WTC11 (cell line): ENCODE measurements at regions not wholly inside any gene's neighbourhood (a gene's known extent, or its start where the extent isn't known, plus 50 kb on each side); places are given as distances from the start of the nearest gene placed in this dataset.

Source experiments
- ATAC-seq: fragments of 200-7000 bp; cut with Tn5 transposase; 2 replicates; pipeline ENCODE4 v1.10.0; 2021; ENCODE audit warnings: mild to moderate bottlenecking, moderate library complexity
- CTCF ChIA-PET: fragments of 300-600 bp; sonication (Branson Sonifier 250); formaldehyde crosslinking; loops from one replicate; lab custom pipeline; 2021; ENCODE audit warnings: antibody characterized with exemption; lab: Charles Lee
- POLR2A ChIA-PET: fragments of 350-600 bp; sonication (Branson Sonifier 250); formaldehyde crosslinking; loops from one replicate; lab custom pipeline; 2021; ENCODE audit warnings: antibody characterized with exemption; lab: Charles Lee
- DNase-seq: peaks from one replicate; pipeline ENCODE4 v3.0.0; 2021; ENCODE audit warnings: low spot score
- H3K27ac Mint-ChIP-seq: 2 replicates; pipeline ENCODE4 v1.8.0; 2021; ENCODE audit warnings: mixed read lengths
- H3K27me3 Mint-ChIP-seq: 2 replicates; pipeline ENCODE4 v1.8.0; 2021; ENCODE audit warnings: low read depth, mild to moderate bottlenecking, moderate library complexity, mixed read lengths
- H3K36me3 Mint-ChIP-seq: 2 replicates; pipeline ENCODE4 v1.8.0; 2021; ENCODE audit warnings: mixed read lengths
- H3K4me1 Mint-ChIP-seq: 2 replicates; pipeline ENCODE4 v1.8.0; 2022; ENCODE audit warnings: mixed read lengths
- H3K4me3 Mint-ChIP-seq: 2 replicates; pipeline ENCODE4 v1.8.0; 2021; ENCODE audit warnings: mild to moderate bottlenecking, moderate library complexity, mixed read lengths
- H3K9me3 Mint-ChIP-seq: 2 replicates; pipeline ENCODE4 v1.8.0; 2021; ENCODE audit warnings: mixed read lengths
- ETV6 ChIP-seq: sonication (generic); formaldehyde crosslinking; IDR thresholded peaks from 2 replicates; pipeline ENCODE4 v1.8.1; 2022; ENCODE audit warnings: mild to moderate bottlenecking, missing genetic modification reagents
- GRHL2 ChIP-seq: fragments of 250-450 bp; sonication (Bioruptor Pico); IDR thresholded peaks from 2 replicates; pipeline ENCODE4 v1.8.0; 2022; ENCODE audit warnings: mild to moderate bottlenecking, moderate library complexity; ENCODE audit not compliant: insufficient replicate concordance, severe bottlenecking
- KAT7 ChIP-seq: sonication (generic); formaldehyde crosslinking; IDR thresholded peaks from 2 replicates; pipeline ENCODE4 v1.8.1; 2023; ENCODE audit warnings: missing genetic modification reagents, mild to moderate bottlenecking, borderline replicate concordance
- NFATC4 ChIP-seq: fragments of 250-450 bp; sonication (Bioruptor Pico); IDR thresholded peaks from 2 replicates; pipeline ENCODE4 v1.9.0; 2021; ENCODE audit warnings: mild to moderate bottlenecking
- NR3C1 ChIP-seq: sonication (generic); formaldehyde crosslinking; conservative IDR thresholded peaks from 2 replicates; pipeline ENCODE4 v1.8.1; 2023; ENCODE audit warnings: low read depth, mild to moderate bottlenecking, missing genetic modification reagents
- RORB ChIP-seq: fragments of 250-450 bp; sonication (Bioruptor Pico); IDR thresholded peaks from 2 replicates; pipeline ENCODE4 v1.9.0; 2021; ENCODE audit warnings: mild to moderate bottlenecking
- SMAD3 ChIP-seq: sonication (generic); formaldehyde crosslinking; IDR thresholded peaks from 2 replicates; pipeline ENCODE4 v1.8.0; 2022; ENCODE audit warnings: missing genetic modification reagents, mild to moderate bottlenecking, borderline replicate concordance
- TP53 ChIP-seq: sonication (generic); formaldehyde crosslinking; IDR thresholded peaks from 2 replicates; pipeline ENCODE4 v1.8.1; 2023; ENCODE audit warnings: mild to moderate bottlenecking, missing genetic modification reagents
- ZBTB21 ChIP-seq: sonication (generic); formaldehyde crosslinking; IDR thresholded peaks from 2 replicates; pipeline ENCODE4 v1.8.1; 2023; ENCODE audit warnings: mild to moderate bottlenecking, missing genetic modification reagents, borderline replicate concordance
- ZNF138 ChIP-seq: sonication (generic); formaldehyde crosslinking; conservative IDR thresholded peaks from 2 replicates; pipeline ENCODE4 v1.8.1; 2022; ENCODE audit warnings: mild to moderate bottlenecking, moderate library complexity, missing genetic modification reagents
- ZNF219 ChIP-seq: sonication (generic); formaldehyde crosslinking; IDR thresholded peaks from 2 replicates; pipeline ENCODE4 v1.8.0; 2023; ENCODE audit warnings: missing genetic modification reagents, mild to moderate bottlenecking, borderline replicate concordance
- ZNF396 ChIP-seq: fragments of 250-450 bp; sonication (Bioruptor Pico); IDR thresholded peaks from 2 replicates; pipeline ENCODE4 v1.8.0; 2021; ENCODE audit warnings: mild to moderate bottlenecking, moderate library complexity, borderline replicate concordance
- ZNF423 ChIP-seq: fragments of 250-450 bp; sonication (Bioruptor Pico); IDR thresholded peaks from 2 replicates; pipeline ENCODE4 v2.1.2; 2022; ENCODE audit warnings: mild to moderate bottlenecking, moderate library complexity
- TF ChIP-seq, protein P1 (sequence below): fragments of 250-450 bp; sonication (Bioruptor Pico); IDR thresholded peaks from 2 replicates; pipeline ENCODE4 v2.1.2; 2022; ENCODE audit warnings: mild to moderate bottlenecking, moderate library complexity
- TF ChIP-seq, protein P2 (sequence below): sonication (generic); formaldehyde crosslinking; IDR thresholded peaks from 2 replicates; pipeline ENCODE4 v1.8.0; 2023; ENCODE audit warnings: mild to moderate bottlenecking, missing genetic modification reagents
- TF ChIP-seq, protein P3 (sequence below): sonication (generic); formaldehyde crosslinking; conservative IDR thresholded peaks from 2 replicates; pipeline ENCODE4 v1.8.1; 2023; ENCODE audit warnings: mild to moderate bottlenecking, low read depth, missing genetic modification reagents, moderate library complexity
- TF ChIP-seq, protein P4 (sequence below): fragments of 250-450 bp; sonication (Bioruptor Pico); IDR thresholded peaks from 2 replicates; pipeline ENCODE4 v1.8.0; 2021; ENCODE audit warnings: mild to moderate bottlenecking
- TF ChIP-seq, protein P5 (sequence below): sonication (generic); formaldehyde crosslinking; IDR thresholded peaks from 2 replicates; pipeline ENCODE4 v1.8.0; 2022; ENCODE audit warnings: mild to moderate bottlenecking, missing genetic modification reagents
- TF ChIP-seq, protein P6 (sequence below): sonication (generic); formaldehyde crosslinking; IDR thresholded peaks from 2 replicates; pipeline ENCODE4 v1.8.0; 2022; ENCODE audit warnings: mild to moderate bottlenecking, missing genetic modification reagents
- TF ChIP-seq, protein P7 (sequence below): sonication (generic); formaldehyde crosslinking; IDR thresholded peaks from 2 replicates; pipeline ENCODE4 v1.8.1; 2023; ENCODE audit warnings: mild to moderate bottlenecking, moderate library complexity, missing genetic modification reagents

DNA sequence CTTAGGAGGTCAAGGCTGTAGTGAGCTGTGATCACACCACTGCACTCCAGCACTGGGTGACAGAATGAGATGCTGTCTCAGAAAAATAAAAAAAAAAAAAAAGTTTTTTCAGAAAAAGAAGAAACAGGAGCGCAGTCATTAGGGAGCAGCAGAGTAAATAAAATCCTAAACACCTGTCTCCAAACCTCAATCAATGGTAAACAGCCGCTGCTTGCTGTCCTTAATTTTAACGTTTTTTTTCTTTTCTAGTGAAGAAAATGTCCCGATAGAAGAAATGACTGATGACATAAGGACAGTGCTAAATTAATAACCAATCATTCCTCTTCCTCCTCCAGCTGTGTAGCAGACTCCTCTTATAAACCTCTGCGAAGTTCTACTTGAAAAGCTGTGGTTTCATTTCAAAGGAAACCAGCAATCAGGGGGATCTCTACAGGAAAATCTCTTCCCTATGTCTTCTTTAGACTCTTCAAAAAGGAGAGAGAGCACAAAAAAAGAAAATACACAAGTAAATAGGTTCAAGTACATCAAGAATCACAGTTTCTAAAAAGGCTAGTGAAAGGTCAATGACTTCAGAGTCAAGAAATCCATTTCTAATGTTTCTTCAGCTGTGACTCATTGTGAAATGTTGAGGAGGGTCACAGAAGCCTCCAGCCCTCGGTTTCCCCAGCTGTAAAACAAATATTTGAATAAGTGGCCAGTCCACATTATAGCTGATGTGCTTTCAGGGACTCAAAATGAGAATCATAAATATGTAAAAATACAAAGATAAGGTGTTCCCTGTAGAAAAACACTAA lies 127.6 kb downstream of the TMCO5A start:
- CTCF ChIA-PET = interaction anchor here (0.6 kb wide), 1 partner anchor 241 kb away, joined by 4 read pairs; no protein-coding TSS in a partner anchor
- no peaks in the 10 kb centered on the region for H3K9me3 Mint-ChIP-seq

DNA sequence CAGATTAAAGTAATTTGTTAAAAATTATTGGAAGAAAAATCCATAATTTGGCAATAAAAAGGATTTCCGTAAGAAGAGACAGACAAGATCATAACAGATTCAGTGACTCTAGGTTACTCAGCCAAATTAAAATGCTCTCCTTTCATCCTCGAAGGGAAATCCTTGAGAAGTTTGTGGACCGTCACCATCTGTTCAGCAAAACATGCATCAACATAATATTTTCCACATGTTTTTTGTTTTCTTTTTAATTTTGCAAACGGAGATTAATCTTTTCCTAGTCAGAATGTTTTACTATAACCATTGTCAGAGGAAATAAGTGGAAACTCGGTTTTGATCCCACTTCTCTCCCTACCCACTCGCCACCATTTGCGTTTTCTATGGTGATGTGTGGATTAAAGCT lies 128.3 kb downstream of the TMCO5A start:
- POLR2A ChIA-PET = no interaction called here
- Mint-ChIP-seq H3K36me3 (no peaks in the 10 kb centered on the region), H3K27ac (no peak overlapping the region), H3K9me3 (no peaks in the 10 kb centered on the region), H3K27me3 (no peaks in the 10 kb centered on the region)
- TF ChIP-seq ETV6 (no peak), ZNF138 (CRISPR knock-in tag) (no peak), SMAD3 (CRISPR knock-in tag) (no peak)
- TF ChIP-seq, protein P1, sequence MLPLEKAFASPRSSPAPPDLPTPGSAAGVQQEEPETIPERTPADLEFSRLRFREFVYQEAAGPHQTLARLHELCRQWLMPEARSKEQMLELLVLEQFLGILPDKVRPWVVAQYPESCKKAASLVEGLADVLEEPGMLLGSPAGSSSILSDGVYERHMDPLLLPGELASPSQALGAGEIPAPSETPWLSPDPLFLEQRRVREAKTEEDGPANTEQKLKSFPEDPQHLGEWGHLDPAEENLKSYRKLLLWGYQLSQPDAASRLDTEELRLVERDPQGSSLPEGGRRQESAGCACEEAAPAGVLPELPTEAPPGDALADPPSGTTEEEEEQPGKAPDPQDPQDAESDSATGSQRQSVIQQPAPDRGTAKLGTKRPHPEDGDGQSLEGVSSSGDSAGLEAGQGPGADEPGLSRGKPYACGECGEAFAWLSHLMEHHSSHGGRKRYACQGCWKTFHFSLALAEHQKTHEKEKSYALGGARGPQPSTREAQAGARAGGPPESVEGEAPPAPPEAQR = no peak
- TF ChIP-seq, protein P2, sequence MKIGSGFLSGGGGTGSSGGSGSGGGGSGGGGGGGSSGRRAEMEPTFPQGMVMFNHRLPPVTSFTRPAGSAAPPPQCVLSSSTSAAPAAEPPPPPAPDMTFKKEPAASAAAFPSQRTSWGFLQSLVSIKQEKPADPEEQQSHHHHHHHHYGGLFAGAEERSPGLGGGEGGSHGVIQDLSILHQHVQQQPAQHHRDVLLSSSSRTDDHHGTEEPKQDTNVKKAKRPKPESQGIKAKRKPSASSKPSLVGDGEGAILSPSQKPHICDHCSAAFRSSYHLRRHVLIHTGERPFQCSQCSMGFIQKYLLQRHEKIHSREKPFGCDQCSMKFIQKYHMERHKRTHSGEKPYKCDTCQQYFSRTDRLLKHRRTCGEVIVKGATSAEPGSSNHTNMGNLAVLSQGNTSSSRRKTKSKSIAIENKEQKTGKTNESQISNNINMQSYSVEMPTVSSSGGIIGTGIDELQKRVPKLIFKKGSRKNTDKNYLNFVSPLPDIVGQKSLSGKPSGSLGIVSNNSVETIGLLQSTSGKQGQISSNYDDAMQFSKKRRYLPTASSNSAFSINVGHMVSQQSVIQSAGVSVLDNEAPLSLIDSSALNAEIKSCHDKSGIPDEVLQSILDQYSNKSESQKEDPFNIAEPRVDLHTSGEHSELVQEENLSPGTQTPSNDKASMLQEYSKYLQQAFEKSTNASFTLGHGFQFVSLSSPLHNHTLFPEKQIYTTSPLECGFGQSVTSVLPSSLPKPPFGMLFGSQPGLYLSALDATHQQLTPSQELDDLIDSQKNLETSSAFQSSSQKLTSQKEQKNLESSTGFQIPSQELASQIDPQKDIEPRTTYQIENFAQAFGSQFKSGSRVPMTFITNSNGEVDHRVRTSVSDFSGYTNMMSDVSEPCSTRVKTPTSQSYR (CRISPR knock-in tag) = no peak
- TF ChIP-seq, protein P3, sequence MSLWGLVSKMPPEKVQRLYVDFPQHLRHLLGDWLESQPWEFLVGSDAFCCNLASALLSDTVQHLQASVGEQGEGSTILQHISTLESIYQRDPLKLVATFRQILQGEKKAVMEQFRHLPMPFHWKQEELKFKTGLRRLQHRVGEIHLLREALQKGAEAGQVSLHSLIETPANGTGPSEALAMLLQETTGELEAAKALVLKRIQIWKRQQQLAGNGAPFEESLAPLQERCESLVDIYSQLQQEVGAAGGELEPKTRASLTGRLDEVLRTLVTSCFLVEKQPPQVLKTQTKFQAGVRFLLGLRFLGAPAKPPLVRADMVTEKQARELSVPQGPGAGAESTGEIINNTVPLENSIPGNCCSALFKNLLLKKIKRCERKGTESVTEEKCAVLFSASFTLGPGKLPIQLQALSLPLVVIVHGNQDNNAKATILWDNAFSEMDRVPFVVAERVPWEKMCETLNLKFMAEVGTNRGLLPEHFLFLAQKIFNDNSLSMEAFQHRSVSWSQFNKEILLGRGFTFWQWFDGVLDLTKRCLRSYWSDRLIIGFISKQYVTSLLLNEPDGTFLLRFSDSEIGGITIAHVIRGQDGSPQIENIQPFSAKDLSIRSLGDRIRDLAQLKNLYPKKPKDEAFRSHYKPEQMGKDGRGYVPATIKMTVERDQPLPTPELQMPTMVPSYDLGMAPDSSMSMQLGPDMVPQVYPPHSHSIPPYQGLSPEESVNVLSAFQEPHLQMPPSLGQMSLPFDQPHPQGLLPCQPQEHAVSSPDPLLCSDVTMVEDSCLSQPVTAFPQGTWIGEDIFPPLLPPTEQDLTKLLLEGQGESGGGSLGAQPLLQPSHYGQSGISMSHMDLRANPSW = no peak
- TF ChIP-seq, all 79 proteins: peak for 0
- CTCF ChIA-PET = no interaction called here
- Mint-ChIP-seq H3K4me1 (peaks cover 39% of the 10 kb centered on the region), H3K4me3 (no peak overlapping the region)
- ATAC-seq (no peak), DNase-seq (no peak)

More for the DNA sequence above, 127.6 kb downstream of the TMCO5A start:
- H3K27ac Mint-ChIP-seq = no peak overlapping the region
- no peak for DNase-seq
- no peak overlapping the region for H3K4me3 Mint-ChIP-seq
- peaks cover 43% of the 10 kb centered on the region for H3K4me1 Mint-ChIP-seq
- no peaks in the 10 kb centered on the region for H3K36me3 Mint-ChIP-seq
- no peaks in the 10 kb centered on the region for H3K27me3 Mint-ChIP-seq
- no peak for TF ChIP-seq ZNF396 (CRISPR knock-in tag)
- TF ChIP-seq, protein P4, sequence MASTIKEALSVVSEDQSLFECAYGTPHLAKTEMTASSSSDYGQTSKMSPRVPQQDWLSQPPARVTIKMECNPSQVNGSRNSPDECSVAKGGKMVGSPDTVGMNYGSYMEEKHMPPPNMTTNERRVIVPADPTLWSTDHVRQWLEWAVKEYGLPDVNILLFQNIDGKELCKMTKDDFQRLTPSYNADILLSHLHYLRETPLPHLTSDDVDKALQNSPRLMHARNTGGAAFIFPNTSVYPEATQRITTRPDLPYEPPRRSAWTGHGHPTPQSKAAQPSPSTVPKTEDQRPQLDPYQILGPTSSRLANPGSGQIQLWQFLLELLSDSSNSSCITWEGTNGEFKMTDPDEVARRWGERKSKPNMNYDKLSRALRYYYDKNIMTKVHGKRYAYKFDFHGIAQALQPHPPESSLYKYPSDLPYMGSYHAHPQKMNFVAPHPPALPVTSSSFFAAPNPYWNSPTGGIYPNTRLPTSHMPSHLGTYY (CRISPR knock-in tag) = no peak
- TF ChIP-seq TP53 (CRISPR knock-in tag) = no peak
- no peak for TF ChIP-seq ZBTB21 (CRISPR knock-in tag)
- no peak for TF ChIP-seq ZNF219 (CRISPR knock-in tag)
- TF ChIP-seq, all 79 proteins: peak for 0
- POLR2A ChIA-PET = no interaction called here
- ATAC-seq = no peak

DNA sequence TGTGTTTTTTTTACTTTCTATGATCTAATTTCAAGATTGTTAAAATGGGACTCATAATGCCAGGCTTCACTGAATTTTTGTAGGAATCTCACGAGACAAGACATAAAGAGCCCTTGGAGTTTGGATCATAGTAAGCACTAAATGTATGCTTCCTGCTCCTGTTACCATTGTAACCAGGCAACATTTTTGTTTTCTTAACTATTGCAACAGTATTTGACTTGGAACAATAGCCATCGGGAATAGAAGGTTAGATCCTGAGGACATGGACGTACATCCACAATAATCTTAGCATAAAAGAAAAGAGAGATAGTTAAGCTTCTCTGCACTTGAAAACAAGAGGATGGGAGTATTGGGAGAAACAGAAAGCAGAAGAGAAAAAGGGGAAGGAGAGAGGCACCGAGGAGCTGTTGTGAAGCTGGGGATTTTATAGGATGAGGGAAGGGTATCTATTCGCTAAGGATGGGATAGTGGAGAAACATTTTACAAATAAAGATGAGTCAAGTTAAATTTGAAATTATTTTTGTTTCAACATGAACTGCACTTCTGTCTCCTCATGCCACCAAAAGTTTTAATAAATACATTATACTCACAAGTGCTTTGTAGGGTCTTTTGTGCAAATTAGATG lies 131.4 kb downstream of the TMCO5A start:
- POLR2A ChIA-PET = no interaction called here
- ATAC-seq (no peak), DNase-seq (no peak)
- no peak overlapping the region for H3K4me3 Mint-ChIP-seq
- no peaks in the 10 kb centered on the region for H3K36me3 Mint-ChIP-seq
- peaks cover 24% of the 10 kb centered on the region for H3K27me3 Mint-ChIP-seq
- CTCF ChIA-PET = no interaction called here
- H3K9me3 Mint-ChIP-seq = no peaks in the 10 kb centered on the region
- peaks cover 36% of the 10 kb centered on the region for H3K4me1 Mint-ChIP-seq
- no peak overlapping the region for H3K27ac Mint-ChIP-seq
- TF ChIP-seq ZNF396 (CRISPR knock-in tag) (no peak), ZNF423 (CRISPR knock-in tag) (no peak), NR3C1 (CRISPR knock-in tag) (no peak), GRHL2 (CRISPR knock-in tag) (no peak), RORB (no peak), KAT7 (CRISPR knock-in tag) (no peak), NFATC4 (CRISPR knock-in tag) (no peak)
- TF ChIP-seq, protein P5, sequence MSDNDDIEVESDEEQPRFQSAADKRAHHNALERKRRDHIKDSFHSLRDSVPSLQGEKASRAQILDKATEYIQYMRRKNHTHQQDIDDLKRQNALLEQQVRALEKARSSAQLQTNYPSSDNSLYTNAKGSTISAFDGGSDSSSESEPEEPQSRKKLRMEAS (CRISPR knock-in tag) = no peak
- TF ChIP-seq, protein P6, sequence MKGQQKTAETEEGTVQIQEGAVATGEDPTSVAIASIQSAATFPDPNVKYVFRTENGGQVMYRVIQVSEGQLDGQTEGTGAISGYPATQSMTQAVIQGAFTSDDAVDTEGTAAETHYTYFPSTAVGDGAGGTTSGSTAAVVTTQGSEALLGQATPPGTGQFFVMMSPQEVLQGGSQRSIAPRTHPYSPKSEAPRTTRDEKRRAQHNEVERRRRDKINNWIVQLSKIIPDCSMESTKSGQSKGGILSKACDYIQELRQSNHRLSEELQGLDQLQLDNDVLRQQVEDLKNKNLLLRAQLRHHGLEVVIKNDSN (CRISPR knock-in tag) = no peak
- TF ChIP-seq, protein P7, sequence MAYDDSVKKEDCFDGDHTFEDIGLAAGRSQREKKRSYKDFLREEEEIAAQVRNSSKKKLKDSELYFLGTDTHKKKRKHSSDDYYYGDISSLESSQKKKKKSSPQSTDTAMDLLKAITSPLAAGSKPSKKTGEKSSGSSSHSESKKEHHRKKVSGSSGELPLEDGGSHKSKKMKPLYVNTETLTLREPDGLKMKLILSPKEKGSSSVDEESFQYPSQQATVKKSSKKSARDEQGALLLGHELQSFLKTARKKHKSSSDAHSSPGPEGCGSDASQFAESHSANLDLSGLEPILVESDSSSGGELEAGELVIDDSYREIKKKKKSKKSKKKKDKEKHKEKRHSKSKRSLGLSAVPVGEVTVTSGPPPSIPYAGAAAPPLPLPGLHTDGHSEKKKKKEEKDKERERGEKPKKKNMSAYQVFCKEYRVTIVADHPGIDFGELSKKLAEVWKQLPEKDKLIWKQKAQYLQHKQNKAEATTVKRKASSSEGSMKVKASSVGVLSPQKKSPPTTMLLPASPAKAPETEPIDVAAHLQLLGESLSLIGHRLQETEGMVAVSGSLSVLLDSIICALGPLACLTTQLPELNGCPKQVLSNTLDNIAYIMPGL (CRISPR knock-in tag) = no peak
